ENCODE measurements at regions not wholly inside any gene's neighbourhood (a gene's known extent, or its start where the extent isn't known, plus 50 kb on each side); places are given as distances from the start of the nearest gene placed in this dataset.

DNA sequence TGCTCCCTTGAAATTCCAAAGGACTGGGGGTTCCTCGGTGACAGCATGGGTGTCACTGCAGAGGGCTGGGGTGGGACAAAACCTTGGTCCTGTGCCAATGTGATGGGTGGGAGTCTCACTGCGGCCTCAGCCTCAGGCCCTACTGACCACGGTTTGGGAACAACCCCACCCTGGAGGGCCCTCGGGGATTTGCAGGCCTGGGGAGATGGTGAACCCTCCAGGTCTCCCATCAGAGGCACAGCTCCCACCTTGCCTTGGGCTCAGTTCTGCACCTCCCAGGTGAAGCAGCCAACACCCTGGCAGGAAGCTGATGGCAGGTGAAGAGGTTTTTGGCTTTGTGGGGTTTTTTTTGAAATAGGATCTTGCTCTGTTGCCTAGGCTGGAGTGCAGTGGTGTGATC is 286.8 kb downstream of the PBX3 start:
- TF ChIP-seq, protein P1, sequence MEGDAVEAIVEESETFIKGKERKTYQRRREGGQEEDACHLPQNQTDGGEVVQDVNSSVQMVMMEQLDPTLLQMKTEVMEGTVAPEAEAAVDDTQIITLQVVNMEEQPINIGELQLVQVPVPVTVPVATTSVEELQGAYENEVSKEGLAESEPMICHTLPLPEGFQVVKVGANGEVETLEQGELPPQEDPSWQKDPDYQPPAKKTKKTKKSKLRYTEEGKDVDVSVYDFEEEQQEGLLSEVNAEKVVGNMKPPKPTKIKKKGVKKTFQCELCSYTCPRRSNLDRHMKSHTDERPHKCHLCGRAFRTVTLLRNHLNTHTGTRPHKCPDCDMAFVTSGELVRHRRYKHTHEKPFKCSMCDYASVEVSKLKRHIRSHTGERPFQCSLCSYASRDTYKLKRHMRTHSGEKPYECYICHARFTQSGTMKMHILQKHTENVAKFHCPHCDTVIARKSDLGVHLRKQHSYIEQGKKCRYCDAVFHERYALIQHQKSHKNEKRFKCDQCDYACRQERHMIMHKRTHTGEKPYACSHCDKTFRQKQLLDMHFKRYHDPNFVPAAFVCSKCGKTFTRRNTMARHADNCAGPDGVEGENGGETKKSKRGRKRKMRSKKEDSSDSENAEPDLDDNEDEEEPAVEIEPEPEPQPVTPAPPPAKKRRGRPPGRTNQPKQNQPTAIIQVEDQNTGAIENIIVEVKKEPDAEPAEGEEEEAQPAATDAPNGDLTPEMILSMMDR (IDR thresholded peaks at IDR 0.05): no peak
- no peak for TF ChIP-seq POLR2A (IDR thresholded peaks at IDR 0.05)
- no peak for TF ChIP-seq POLR2AphosphoS5 (IDR thresholded peaks at IDR 0.05)

Data from suprapubic skin (tissue), 4 donors.